GM21737 (cell line): ENCODE measurements at regions not wholly inside any gene's neighbourhood (a gene's known extent, or its start where the extent isn't known, plus 50 kb on each side); places are given as distances from the start of the nearest gene placed in this dataset.
"Not testable (repeated sequence)": the region's sequence is repeated elsewhere in the genome, so short reads cannot be mapped to it uniquely, and the experiment has no call there.

ENCODE experiments used
- ATAC-seq: cut with Tn5 transposase; IDR thresholded peaks from one replicate; pipeline ENCODE4 v1.9.1; 2021; ENCODE audit warnings: mild to moderate bottlenecking, moderate library complexity; ENCODE audit not compliant: unreplicated experiment

DNA sequence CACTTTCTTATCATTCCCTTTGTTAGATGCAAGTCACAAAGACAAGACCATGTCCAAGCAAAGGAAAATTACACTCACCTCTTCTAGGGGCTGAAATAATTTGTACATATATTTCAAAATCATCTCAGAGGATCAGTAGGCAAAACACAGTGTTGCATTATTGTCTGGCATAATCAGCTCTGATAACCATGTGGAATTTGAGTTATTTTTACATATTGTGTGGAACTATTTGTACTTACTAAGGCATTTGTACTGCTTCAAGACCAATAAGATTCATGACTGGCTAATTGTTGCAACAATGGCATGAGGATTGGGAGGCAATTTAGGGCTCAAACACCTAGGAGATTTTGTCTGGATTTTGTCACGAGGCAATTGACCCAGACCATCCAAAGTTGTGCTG lies 1716.4 kb downstream of the BRINP3 start:
- no peak for ATAC-seq

DNA sequence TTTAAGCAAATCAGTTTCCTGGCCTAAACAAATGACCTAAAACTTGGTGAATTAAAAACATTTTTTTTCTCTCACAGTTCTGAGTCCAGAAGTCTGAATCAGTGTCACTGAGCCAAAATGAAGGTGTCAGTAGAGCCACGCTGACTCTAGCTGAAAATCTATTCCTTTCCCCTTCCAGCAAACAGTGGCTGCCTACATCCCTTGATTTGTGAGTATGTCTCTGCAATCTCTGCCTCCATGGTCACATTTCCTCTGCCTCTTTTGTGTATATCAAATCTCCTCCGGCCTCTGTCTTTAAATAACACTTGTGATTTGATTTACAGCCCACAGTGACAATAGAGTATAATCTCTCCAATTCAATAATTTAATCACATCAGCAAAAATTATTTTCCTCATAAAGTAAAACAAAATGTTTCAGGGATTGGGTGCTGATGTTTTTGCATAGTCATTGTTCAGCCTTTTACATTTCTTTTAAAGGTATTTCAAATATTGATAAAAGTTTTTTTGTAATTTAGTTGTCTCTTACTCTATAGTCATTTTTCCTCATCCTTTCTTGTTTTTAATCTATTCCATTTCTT lies 1715.4 kb downstream of the BRINP3 start:
- ATAC-seq: no peak

DNA sequence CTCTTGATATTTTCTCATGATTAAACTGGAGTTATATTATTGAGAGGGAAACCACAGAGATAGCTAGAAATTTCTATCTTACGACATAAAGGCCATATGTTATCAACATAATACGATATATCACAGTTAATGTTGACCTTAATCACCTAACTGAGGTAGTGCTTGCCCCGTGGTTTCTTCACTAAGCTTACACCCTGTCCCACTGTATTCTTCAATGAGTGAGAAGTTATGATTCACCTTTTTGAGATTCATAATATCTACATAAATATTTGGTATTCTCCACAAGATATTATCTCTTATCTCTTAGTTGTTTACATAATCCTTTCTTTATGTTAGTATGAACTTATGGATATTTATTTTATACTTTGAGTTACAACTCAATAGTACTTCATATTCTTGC lies 1714.1 kb downstream of the BRINP3 start:
- ATAC-seq: no peak

GRCh38 chr1:188769181-188769580 lies 1708.5 kb downstream of the BRINP3 start:
- no peak for ATAC-seq

DNA sequence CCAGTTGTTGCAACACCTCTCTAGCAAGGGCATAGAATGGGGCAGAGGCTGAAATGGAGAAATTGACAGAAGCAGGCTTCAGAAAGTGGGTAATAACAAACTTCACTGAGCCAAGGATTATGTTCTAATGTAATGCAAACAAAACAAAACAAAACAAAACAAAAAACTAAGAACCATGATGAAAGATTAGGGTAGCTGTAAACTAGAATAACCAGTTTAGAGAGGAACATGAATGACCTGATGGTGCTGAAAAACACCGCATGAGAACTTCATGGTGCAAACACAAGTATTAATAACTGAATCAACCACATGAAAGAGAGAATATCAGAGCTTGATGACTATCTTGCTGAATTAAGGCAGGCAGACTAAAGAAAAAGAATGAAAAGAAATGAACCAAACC lies 1707.7 kb downstream of the BRINP3 start:
- ATAC-seq: no peak

DNA sequence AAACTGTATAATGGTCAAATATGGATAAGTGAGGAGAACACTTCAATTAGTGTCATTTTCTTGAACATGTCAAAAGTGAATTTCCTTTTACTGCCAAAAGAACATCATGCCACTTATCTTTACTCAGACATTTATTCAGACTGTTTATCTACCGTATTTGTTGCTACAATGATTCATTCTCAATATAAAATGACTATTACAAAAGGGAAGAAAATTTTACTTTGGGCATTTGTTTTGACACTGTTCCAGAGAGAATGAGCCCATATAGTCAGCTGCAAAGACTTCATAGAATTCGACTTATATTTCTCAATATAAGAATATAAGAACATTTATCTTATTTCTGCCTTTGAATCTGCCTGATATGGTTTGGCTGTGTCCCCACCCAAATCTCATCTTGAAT lies 1699.1 kb downstream of the BRINP3 start:
- no peak for ATAC-seq

DNA sequence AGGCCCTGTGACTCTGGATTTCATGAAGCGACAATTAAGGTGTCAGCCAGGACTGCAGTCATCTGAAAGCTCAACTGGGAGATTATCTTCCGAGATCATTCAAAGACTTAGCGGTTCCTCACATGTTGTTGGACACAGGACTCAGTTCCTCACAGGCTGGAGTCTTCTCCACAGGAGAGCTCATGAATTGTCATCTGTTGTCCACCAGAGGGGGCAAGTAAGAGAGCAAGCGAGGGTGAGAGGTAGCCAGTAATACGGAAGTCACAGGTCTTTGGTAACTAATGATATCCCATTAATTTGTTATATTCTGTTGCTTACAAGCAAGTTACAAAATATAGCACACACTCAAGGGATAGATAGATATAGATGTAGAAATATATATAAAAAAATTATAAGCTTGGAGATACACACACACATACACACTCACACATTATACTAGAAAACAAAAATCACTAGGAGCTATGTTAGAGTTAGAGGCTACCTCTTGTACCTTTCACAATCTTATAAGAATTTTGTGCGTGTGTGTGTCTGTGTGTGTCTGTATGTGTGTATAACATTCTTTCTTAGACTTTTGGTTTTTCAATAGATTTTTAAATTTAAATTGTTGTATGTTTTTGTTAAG lies 1695.3 kb downstream of the BRINP3 start:
- no peak for ATAC-seq

GRCh38 chr1:188794969-188795368 lies 1682.7 kb downstream of the BRINP3 start:
- no peak for ATAC-seq

DNA sequence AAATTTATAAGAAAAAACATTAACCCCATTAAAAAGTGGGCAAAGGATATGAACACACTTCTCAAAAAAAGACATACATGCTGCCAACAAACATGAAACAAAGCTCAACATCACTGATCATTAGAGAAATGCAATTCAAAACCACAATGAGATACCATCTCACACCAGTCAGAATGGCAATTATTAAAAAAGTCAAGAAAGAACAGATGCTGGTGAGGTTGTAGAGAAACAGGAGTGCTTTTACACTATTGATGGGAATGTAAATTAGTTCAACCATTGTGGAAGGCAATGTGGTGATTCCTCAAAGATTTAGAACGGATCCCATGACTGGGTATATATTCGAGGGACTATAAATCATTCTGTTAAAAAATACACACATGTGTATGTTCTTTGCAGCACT lies 1665.5 kb downstream of the BRINP3 start:
- not testable (repeated sequence) for ATAC-seq

GRCh38 chr1:188812836-188813573 lies 1664.7 kb downstream of the BRINP3 start:
- not testable (repeated sequence) for ATAC-seq

DNA sequence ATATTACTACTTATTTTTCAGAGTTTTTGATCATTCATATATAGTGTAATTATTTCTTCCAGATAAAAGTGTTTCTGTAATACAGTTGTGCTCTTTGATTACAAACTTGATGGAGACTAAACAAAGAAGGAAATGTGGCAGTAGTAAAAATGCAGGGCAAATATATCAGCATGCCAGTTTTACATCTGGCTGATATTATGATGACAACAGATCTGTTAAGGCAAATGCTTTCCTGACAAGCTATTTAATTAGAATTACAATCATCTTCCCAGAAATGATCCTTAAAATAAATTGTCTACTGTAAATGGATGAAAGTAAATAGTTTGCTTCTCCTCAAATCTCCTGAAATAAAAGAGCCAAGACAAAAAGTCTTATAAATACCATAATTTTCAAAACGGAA lies 1659.8 kb downstream of the BRINP3 start:
- no peak for ATAC-seq

DNA sequence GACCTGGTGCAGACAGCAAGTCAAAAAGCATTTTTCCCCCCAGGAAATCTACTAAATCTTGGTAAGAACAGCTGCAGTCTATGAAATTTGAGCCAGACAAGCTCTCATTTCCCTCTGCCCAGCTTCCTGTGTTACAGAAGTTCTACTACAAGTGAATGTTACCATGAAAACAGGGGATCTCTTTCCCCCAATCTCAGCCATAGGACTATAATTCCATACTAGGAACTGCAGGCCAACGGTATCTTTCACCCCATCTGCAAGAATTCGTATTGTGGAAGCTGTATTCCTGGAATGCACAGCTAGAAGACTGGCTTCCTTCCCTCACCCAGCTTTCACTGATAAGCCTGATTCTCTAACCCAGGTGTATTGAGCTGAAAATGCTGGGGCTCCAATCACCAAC lies 1655.4 kb downstream of the BRINP3 start:
- ATAC-seq: no peak

GRCh38 chr1:188825471-188825870 lies 1652.2 kb downstream of the BRINP3 start:
- ATAC-seq: no peak

DNA sequence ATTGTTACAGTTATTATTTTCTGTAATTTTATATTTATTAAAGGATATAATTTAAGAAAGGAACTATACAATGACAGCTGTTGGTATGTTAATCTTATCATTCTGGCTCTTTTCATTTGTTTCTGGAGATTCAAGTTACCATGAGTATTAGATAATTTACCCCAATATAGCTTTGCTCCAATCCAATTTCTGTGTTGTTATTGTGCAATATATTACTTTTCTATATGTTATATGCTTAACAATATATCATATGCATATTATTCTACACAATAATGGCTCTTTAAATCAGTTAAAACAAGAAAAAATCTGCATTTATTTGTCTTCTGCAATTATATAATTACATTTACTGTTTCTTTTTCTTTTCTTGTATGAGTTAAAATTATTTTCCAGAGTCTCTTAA lies 1650.9 kb downstream of the BRINP3 start:
- no peak for ATAC-seq

- ATAC-seq: no peak
Measured at GRCh38 chr1:188827400-188827799, 1650.3 kb downstream of the BRINP3 start.

GRCh38 chr1:188841111-188841696 lies 1636.5 kb downstream of the BRINP3 start:
- ATAC-seq: not testable (repeated sequence)

GRCh38 chr1:188846468-188846867 lies 1631.2 kb downstream of the BRINP3 start:
- ATAC-seq: no peak

- no peak for ATAC-seq
Measured at GRCh38 chr1:188857526-188858087, 1620.1 kb downstream of the BRINP3 start.

DNA sequence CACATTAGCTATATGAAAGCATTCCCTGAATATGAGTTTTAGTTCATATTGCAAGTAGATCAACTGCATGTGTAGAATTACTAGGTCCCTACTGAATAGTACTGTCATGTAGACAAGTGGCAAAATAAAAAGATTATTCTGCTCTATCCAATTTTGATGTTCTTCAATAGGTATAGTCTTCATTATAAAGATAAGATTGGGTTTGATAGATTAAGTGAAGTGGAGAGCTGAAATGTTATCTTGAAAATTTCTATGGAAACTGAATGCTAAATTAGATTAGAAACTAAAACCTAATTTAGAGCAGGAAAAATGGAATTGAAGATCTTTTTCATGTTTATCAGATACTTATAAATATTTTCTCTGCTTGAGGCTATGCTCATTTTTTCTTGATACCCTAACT lies 1610.0 kb downstream of the BRINP3 start:
- no peak for ATAC-seq

DNA sequence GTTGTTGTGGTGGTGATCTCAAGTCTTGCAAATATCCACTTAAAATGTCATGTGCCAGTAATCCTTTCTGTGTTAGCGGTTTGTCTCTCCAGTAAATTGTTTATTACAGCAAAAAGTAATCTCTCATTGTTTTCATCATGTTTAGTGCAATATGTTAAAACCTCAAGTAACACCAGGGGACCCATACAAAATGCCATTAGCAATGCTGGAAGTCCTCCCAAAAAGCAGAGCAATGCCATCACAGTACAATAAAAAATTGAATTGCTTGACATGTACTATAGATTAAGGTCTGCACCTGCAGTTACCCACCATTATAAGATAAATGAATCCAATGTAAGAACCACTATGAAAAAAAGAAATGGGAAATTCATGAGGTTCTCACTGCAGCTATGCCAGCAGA lies 1606.5 kb downstream of the BRINP3 start:
- no peak for ATAC-seq

DNA sequence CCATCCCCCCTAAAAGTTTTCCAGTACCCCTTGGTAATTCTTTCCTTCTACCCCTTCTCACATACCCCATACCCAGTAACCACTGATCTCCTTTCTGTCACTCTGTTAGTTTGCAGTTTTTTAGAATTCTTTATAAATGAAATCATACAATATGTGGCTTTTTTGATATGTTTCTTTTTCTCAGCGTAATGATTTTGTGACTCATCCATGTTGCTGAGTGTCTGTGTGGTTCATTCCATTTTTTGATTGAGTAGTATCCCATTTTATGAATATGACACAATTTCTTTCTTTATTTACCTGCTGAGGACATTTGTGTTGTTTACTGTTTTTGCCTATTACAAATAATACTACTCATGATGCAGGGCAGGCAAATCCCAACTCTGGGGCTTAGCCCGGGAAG lies 1605.3 kb downstream of the BRINP3 start:
- no peak for ATAC-seq

DNA sequence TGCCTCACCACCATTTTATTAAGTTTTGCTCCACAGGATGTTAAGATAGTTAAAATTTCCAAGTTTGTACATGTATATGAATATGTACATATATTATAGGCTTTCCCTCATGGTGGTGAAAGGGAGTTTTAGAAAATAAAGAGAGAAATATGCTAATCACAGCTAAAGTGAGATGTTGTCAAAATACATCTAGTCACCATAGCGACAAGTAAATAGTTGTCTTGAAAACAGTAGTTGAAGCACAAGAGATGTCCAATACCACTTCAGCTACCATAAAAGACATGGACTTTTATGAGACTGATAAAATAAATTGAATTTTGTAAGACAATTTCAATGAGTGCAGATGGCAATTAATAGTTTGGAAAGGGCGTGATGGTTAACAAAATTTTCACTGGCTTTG lies 1600.0 kb downstream of the BRINP3 start:
- ATAC-seq: no peak
